ENCODE measurements at regions not wholly inside any gene's neighbourhood (a gene's known extent, or its start where the extent isn't known, plus 50 kb on each side); places are given as distances from the start of the nearest gene placed in this dataset.

DNA sequence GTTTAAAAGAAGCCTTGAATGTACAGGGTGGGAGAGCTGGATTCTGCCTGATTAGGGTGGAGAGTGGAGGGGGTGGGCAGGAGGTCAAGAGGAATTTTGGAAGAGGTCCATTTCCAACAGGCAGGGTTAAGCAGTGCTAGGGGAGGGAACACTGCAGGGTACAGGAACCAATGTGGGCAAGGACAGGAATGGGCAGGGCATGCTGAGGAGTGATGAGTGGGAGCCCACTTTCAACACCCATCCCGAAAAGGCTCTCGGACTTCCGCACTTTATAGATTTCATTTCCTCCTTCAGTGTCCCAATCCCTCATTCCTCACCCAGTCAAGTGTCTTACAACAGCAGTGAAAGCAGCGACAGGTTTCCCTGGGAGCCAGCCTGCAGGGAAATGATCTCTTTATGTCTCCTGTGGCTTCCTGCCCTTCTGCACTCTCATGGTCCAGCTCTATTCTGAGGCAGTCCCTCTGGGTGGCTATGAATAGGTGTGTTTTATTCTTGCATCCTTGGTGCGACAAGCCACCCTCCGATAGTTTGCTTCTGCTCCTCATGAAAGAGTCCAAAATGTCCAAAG, 50.5 kb upstream of the ZNF507 start:
- DNase-seq (ENCODE audit: low read depth) = no peak

Data from renal cortical epithelial cell (primary cell).